ENCODE measurements at regions not wholly inside any gene's neighbourhood (a gene's known extent, or its start where the extent isn't known, plus 50 kb on each side); places are given as distances from the start of the nearest gene placed in this dataset.

DNA sequence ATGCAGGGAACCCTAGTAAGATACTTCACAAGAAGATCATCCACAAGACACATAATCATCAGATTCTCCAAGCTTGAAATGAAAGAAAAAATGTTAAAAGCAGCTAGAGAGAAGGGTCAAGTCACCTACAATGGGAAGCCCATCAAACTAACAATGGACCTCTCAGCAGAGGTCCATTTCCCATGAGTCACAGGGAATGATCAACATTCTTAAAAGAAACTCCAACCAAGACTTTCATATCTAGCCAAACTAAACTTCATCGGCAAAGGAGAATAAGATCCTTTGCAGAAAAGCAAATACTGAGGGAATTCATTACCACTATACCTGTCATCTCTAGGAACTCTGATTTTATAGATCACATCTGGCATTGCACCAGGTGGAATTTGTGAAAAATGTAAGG is 52.9 kb upstream of the SPATA31E1 start:
- TF ChIP-seq POLR2A (IDR thresholded peaks at IDR 0.05) = no peak
- TF ChIP-seq EP300 (IDR thresholded peaks at IDR 0.05) = no peak
- TF ChIP-seq, protein P1, sequence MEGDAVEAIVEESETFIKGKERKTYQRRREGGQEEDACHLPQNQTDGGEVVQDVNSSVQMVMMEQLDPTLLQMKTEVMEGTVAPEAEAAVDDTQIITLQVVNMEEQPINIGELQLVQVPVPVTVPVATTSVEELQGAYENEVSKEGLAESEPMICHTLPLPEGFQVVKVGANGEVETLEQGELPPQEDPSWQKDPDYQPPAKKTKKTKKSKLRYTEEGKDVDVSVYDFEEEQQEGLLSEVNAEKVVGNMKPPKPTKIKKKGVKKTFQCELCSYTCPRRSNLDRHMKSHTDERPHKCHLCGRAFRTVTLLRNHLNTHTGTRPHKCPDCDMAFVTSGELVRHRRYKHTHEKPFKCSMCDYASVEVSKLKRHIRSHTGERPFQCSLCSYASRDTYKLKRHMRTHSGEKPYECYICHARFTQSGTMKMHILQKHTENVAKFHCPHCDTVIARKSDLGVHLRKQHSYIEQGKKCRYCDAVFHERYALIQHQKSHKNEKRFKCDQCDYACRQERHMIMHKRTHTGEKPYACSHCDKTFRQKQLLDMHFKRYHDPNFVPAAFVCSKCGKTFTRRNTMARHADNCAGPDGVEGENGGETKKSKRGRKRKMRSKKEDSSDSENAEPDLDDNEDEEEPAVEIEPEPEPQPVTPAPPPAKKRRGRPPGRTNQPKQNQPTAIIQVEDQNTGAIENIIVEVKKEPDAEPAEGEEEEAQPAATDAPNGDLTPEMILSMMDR (IDR thresholded peaks at IDR 0.05) = no peak
